Renal cortical epithelial cell (primary cell): ENCODE measurements at regions not wholly inside any gene's neighbourhood (a gene's known extent, or its start where the extent isn't known, plus 50 kb on each side); places are given as distances from the start of the nearest gene placed in this dataset.

ENCODE experiments used
- DNase-seq: peaks from one replicate; pipeline ENCODE4 v3.0.0-alpha.2; 2011; ENCODE audit warnings: low read depth

GRCh38 chr3:18774319-18775088 is 349.4 kb upstream of the SATB1 start:
- no peak for DNase-seq

GRCh38 chr3:18772699-18773305 is 347.7 kb upstream of the SATB1 start:
- no peak for DNase-seq

GRCh38 chr3:18771931-18772330 is 346.8 kb upstream of the SATB1 start:
- no peak for DNase-seq

- no peak for DNase-seq
These were observed 345.7 kb upstream of the SATB1 start for GRCh38 chr3:18770800-18771199.

- DNase-seq: no peak
These were observed 342.7 kb upstream of the SATB1 start for GRCh38 chr3:18767756-18768303.

- no peak for DNase-seq
These were observed 341.8 kb upstream of the SATB1 start for GRCh38 chr3:18766974-18767373.

GRCh38 chr3:18765662-18766061 is 340.5 kb upstream of the SATB1 start:
- no peak for DNase-seq

- DNase-seq: no peak
These were observed 340.0 kb upstream of the SATB1 start for GRCh38 chr3:18765161-18765560.

GRCh38 chr3:18761530-18761929 is 336.4 kb upstream of the SATB1 start:
- DNase-seq: no peak

GRCh38 chr3:18758047-18758704 is 333.0 kb upstream of the SATB1 start:
- peak; percentile 63 for DNase-seq

GRCh38 chr3:18757476-18757875 is 332.3 kb upstream of the SATB1 start:
- no peak for DNase-seq

- no peak for DNase-seq
These were observed 327.3 kb upstream of the SATB1 start for GRCh38 chr3:18752273-18752934.

GRCh38 chr3:18751514-18751913 is 326.4 kb upstream of the SATB1 start:
- no peak for DNase-seq

- no peak for DNase-seq
These were observed 322.2 kb upstream of the SATB1 start for GRCh38 chr3:18747383-18747782.

- DNase-seq: no peak
These were observed 320.3 kb upstream of the SATB1 start for GRCh38 chr3:18745472-18745871.

- no peak for DNase-seq
These were observed 319.3 kb upstream of the SATB1 start for GRCh38 chr3:18744472-18744871.

GRCh38 chr3:18743761-18744160 is 318.6 kb upstream of the SATB1 start:
- no peak for DNase-seq

- no peak for DNase-seq
These were observed 315.8 kb upstream of the SATB1 start for GRCh38 chr3:18740631-18741583.

GRCh38 chr3:18739099-18739433 is 313.9 kb upstream of the SATB1 start:
- no peak for DNase-seq

GRCh38 chr3:18738393-18739098 is 313.4 kb upstream of the SATB1 start:
- no peak for DNase-seq

- DNase-seq: no peak
These were observed 309.9 kb upstream of the SATB1 start for GRCh38 chr3:18735005-18735404.
